ENCODE measurements at regions not wholly inside any gene's neighbourhood (a gene's known extent, or its start where the extent isn't known, plus 50 kb on each side); places are given as distances from the start of the nearest gene placed in this dataset.

DNA sequence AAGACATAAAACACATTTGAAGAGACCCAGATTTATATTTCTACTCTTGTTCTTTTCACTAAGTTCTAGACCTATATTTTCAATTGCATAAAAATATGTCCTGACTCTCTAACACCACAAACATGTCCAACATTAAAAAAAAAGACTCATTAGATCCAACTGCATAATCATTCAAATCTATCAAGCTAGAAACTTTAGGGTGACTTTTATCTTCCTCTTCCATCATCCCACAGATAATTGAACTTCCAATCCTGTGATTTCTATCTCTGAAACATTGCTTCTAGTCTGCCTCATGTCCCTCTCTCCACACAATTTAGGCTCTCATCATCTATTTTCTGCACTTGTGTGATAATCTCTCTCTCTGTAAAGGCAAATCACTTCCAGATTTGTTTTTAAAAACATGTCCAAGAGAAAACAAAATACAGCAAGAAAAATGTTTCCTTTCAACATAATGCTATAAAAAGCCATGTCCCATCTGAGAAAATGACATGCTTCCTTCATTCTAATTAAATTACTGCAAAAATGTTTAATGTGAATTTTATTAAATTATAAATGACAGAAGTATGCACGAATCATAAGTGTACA lies 615.9 kb downstream of the RNF144B start:
- H3K4me3 Mint-ChIP-seq = no peak overlapping the region
- no peak overlapping the region for H3K27ac Mint-ChIP-seq
- H3K36me3 Mint-ChIP-seq = no peaks in the 10 kb centered on the region
- no peak for DNase-seq
- Histone ChIP-seq H3K9me3 (ENCODE audit: control insufficient read depth in 2 of 2, low read length in 2 of 2) (no peaks in the 10 kb centered on the region), H3K36me3 (ENCODE audit: control insufficient read depth, insufficient read depth, low read length) (no peaks in the 10 kb centered on the region), H3K27me3 (ENCODE audit: control insufficient read depth, insufficient read depth, low read length) (no peaks in the 10 kb centered on the region), H3K27ac (ENCODE audit: insufficient read depth, low read length, poor library complexity, severe bottlenecking) (no peak overlapping the region), H3K4me1 (ENCODE audit: control insufficient read depth, insufficient read depth, low read length, poor library complexity, severe bottlenecking) (no peaks in the 10 kb centered on the region), H3K4me3 (ENCODE audit: low read depth, low read length) (no peak overlapping the region)
- no peaks in the 10 kb centered on the region for H3K4me1 Mint-ChIP-seq
- no peaks in the 10 kb centered on the region for H3K27me3 Mint-ChIP-seq
- ATAC-seq (ENCODE audit: low read depth in 2 of 2) = no peak
- peaks cover 0 to 7% (median 3%) of the 10 kb centered on the region in 7 donors for H3K9me3 Mint-ChIP-seq

DNA sequence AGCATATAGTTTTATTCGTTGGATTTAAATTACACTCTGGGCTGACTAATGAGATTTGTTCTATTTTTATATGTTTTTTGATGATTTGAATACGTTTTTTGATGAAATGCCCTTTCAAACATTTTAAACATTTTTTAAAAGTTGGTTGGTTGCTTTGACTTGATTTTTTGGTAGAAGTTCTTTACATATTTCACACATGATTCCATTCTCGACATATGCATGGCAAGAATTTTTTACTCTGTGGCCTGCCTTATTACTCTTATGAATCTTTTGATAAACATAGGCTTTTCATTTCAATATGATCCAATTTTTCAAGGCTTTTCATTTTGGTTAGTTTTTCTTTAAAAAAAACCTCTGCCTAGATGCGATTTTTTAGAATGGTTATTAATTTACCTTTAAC lies 617.0 kb downstream of the RNF144B start:
- Histone ChIP-seq H3K27ac (ENCODE audit: insufficient read depth, low read length, poor library complexity, severe bottlenecking) (no peak overlapping the region), H3K4me1 (ENCODE audit: control insufficient read depth, insufficient read depth, low read length, poor library complexity, severe bottlenecking) (no peaks in the 10 kb centered on the region), H3K36me3 (ENCODE audit: control insufficient read depth, insufficient read depth, low read length) (no peaks in the 10 kb centered on the region), H3K9me3 (ENCODE audit: control insufficient read depth in 2 of 2, low read length in 2 of 2) (no peaks in the 10 kb centered on the region), H3K27me3 (ENCODE audit: control insufficient read depth, insufficient read depth, low read length) (no peaks in the 10 kb centered on the region), H3K4me3 (ENCODE audit: low read depth, low read length) (no peak overlapping the region)
- Mint-ChIP-seq H3K27me3 (no peaks in the 10 kb centered on the region), H3K4me1 (no peaks in the 10 kb centered on the region), H3K27ac (no peak overlapping the region), H3K9me3 (peaks cover 0 to 9% (median 1%) of the 10 kb centered on the region in 7 donors), H3K36me3 (no peaks in the 10 kb centered on the region), H3K4me3 (no peak overlapping the region)
- no peak for ATAC-seq (ENCODE audit: low read depth in 2 of 2)
- DNase-seq = no peak

DNA sequence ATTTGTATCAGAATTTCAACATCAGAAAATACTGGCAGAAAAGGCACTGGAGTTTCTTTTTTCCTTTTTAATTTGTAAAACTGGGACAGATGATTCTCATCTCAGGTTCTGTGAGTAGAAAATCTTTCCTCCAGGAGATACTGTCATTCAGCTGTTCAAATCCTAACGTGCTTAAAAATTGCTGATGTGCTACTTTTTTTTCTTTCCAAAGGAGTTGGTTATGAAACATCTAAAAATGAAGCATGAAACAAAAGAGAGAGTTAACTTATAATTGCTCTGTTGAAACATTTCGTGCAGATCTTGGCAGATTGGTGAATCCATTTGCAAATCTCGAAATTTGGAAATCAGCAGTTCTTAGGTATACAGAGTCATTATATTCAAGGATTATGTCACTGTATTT lies 622.6 kb downstream of the RNF144B start:
- H3K9me3 Mint-ChIP-seq = peaks cover 0 to 10% (median 2%) of the 10 kb centered on the region in 7 donors
- no peaks in the 10 kb centered on the region for H3K36me3 Mint-ChIP-seq
- H3K4me1 Mint-ChIP-seq = no peaks in the 10 kb centered on the region
- Histone ChIP-seq H3K4me3 (ENCODE audit: low read depth, low read length) (no peak overlapping the region), H3K36me3 (ENCODE audit: control insufficient read depth, insufficient read depth, low read length) (no peaks in the 10 kb centered on the region), H3K4me1 (ENCODE audit: control insufficient read depth, insufficient read depth, low read length, poor library complexity, severe bottlenecking) (no peaks in the 10 kb centered on the region), H3K9me3 (ENCODE audit: control insufficient read depth in 2 of 2, low read length in 2 of 2) (no peaks in the 10 kb centered on the region), H3K27me3 (ENCODE audit: control insufficient read depth, insufficient read depth, low read length) (no peaks in the 10 kb centered on the region), H3K27ac (ENCODE audit: insufficient read depth, low read length, poor library complexity, severe bottlenecking) (no peak overlapping the region)
- no peak for ATAC-seq (ENCODE audit: low read depth in 2 of 2)
- H3K27ac Mint-ChIP-seq = no peak overlapping the region
- no peaks in the 10 kb centered on the region for H3K27me3 Mint-ChIP-seq
- no peak overlapping the region for H3K4me3 Mint-ChIP-seq
- DNase-seq = no peak

DNA sequence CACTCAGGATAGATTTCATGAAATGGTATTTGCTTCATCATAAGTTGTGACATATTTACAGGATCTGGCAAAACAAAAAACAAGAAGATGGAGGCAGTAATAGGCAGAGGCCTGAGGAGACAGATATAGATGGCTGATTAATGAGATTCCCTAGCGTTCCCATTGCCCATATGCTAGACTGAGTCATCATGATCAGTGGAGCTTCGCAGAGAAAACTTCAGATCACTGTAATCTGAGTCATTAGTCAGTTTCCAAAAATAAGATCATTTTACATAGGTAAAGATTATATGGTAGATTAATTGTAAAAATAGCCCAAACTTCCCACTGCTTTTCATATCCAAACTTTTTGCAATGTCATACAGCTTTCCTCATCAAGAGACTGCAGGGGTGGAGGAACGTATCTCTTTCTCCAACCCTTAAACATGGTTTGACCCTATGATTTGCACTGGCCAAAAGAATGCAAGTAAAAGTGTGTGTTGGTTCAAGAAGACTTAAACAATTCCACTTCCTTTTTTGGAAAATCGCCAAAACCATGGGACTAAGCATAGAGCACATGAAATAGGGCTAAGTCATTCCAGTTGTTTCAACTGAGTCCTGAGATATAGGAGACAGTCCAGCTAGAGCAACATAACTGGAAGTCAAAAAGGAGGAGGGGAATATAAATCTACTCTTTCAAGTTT lies 626.0 kb downstream of the RNF144B start:
- no peak overlapping the region for H3K4me3 Mint-ChIP-seq
- no peaks in the 10 kb centered on the region for H3K4me1 ChIP-seq (ENCODE audit: control insufficient read depth, insufficient read depth, low read length, poor library complexity, severe bottlenecking)
- H3K4me3 ChIP-seq (ENCODE audit: low read depth, low read length) = no peak overlapping the region
- H3K36me3 Mint-ChIP-seq = no peaks in the 10 kb centered on the region
- peaks cover 0 to 8% (median 3%) of the 10 kb centered on the region in 7 donors for H3K9me3 Mint-ChIP-seq
- H3K27me3 Mint-ChIP-seq = no peaks in the 10 kb centered on the region
- H3K9me3 ChIP-seq (ENCODE audit: control insufficient read depth in 2 of 2, low read length in 2 of 2) = no peaks in the 10 kb centered on the region
- no peaks in the 10 kb centered on the region for H3K27me3 ChIP-seq (ENCODE audit: control insufficient read depth, insufficient read depth, low read length)
- H3K4me1 Mint-ChIP-seq = no peaks in the 10 kb centered on the region
- no peak overlapping the region for H3K27ac ChIP-seq (ENCODE audit: insufficient read depth, low read length, poor library complexity, severe bottlenecking)
- ATAC-seq (ENCODE audit: low read depth in 2 of 2) (no peak), DNase-seq (no peak)
- no peaks in the 10 kb centered on the region for H3K36me3 ChIP-seq (ENCODE audit: control insufficient read depth, insufficient read depth, low read length)
- no peak overlapping the region for H3K27ac Mint-ChIP-seq

DNA sequence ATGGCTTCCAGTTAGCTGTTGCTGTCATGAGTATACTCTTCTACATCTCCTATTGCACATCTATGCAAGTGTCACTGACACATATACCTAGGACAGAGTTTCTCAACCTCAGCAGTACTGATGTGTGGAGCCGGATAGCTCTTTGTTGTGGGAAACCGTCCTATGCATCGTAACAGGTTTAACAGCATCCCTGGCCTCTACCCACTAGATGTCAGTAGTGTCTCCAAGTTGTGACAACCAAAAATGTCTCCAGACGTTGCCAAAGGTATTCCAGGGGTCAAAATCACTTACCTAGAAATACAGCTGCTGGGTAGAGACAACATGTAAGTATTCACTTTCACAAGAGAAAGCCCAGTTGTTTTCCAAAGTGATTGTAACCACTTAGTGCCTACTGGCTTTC lies 637.6 kb downstream of the RNF144B start:
- Histone ChIP-seq H3K4me3 (ENCODE audit: low read depth, low read length) (no peak overlapping the region), H3K27me3 (ENCODE audit: control insufficient read depth, insufficient read depth, low read length) (no peaks in the 10 kb centered on the region), H3K36me3 (ENCODE audit: control insufficient read depth, insufficient read depth, low read length) (no peaks in the 10 kb centered on the region), H3K4me1 (ENCODE audit: control insufficient read depth, insufficient read depth, low read length, poor library complexity, severe bottlenecking) (no peaks in the 10 kb centered on the region), H3K27ac (ENCODE audit: insufficient read depth, low read length, poor library complexity, severe bottlenecking) (no peak overlapping the region), H3K9me3 (ENCODE audit: control insufficient read depth in 2 of 2, low read length in 2 of 2) (no peaks in the 10 kb centered on the region)
- Mint-ChIP-seq H3K4me1 (no peaks in the 10 kb centered on the region), H3K27me3 (no peaks in the 10 kb centered on the region), H3K4me3 (no peak overlapping the region), H3K27ac (no peak overlapping the region), H3K9me3 (peaks cover 0 to 16% (median 4%) of the 10 kb centered on the region in 7 donors), H3K36me3 (no peaks in the 10 kb centered on the region)
- ATAC-seq (ENCODE audit: low read depth in 2 of 2) = no peak
- DNase-seq = peak in 1 of 3 donors; percentile 0

DNA sequence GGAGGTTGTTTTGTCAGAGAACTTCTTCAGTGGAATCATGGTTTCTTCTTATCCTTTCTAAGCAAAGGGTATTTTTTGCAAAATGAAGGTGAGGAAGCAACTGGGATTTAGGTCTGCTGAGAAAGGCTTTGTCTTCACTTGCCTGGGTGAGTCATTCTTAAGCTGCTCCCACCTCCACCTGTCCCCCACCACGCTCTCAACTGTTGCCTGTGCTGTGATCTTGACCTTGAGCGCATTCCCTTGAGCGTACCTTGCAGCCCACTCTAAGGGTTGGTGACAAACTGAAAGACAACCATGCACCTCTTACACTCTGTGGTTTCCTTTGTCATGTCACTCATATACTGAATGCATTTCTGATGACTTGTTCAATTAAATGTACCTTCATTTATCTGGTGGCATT lies 641.1 kb downstream of the RNF144B start:
- Mint-ChIP-seq H3K4me3 (no peak overlapping the region), H3K9me3 (peaks cover 3 to 16% (median 6%) of the 10 kb centered on the region in 7 donors), H3K4me1 (no peaks in the 10 kb centered on the region), H3K27ac (no peak overlapping the region), H3K36me3 (no peaks in the 10 kb centered on the region), H3K27me3 (no peaks in the 10 kb centered on the region)
- H3K27me3 ChIP-seq (ENCODE audit: control insufficient read depth, insufficient read depth, low read length) = no peaks in the 10 kb centered on the region
- no peak overlapping the region for H3K27ac ChIP-seq (ENCODE audit: insufficient read depth, low read length, poor library complexity, severe bottlenecking)
- no peak overlapping the region for H3K4me3 ChIP-seq (ENCODE audit: low read depth, low read length)
- no peak for ATAC-seq (ENCODE audit: low read depth in 2 of 2)
- H3K36me3 ChIP-seq (ENCODE audit: control insufficient read depth, insufficient read depth, low read length) = no peaks in the 10 kb centered on the region
- DNase-seq = no peak
- H3K4me1 ChIP-seq (ENCODE audit: control insufficient read depth, insufficient read depth, low read length, poor library complexity, severe bottlenecking) = no peaks in the 10 kb centered on the region
- no peaks in the 10 kb centered on the region for H3K9me3 ChIP-seq (ENCODE audit: control insufficient read depth in 2 of 2, low read length in 2 of 2)

DNA sequence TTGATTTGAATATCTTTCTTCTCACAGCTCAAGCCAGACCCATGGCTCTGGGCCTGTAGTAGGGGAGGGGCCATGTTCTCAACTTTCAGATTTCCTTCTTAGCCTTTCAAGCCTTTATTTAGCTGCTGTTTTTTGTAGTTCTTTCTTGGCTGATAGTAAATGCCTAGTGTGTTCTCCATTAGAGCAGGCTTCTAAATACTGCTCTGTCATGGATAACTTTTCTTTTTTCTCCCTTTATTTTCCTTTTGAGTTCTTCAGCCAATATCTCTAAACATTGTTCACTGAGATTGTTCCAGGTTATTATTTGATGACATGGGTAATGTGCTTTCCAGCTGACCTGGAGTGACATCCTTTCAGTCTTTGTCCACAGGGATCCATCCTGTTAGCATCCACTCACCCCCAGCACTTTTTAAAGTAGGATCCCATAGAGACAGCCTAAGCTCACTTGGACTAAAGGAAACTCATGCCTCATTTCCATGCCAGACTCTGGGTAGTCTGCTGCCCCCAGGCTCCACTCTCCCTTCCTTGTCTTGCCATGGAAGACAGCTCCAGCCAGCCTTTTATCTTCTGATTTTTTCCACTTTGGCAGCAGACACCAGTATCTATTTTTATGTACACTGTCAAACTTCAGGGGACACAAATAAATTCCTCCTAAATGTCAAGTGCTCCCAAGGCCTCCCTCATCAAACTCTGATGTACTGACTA lies 645.6 kb downstream of the RNF144B start:
- Mint-ChIP-seq H3K27me3 (no peaks in the 10 kb centered on the region), H3K36me3 (no peaks in the 10 kb centered on the region), H3K27ac (no peak overlapping the region), H3K4me3 (no peak overlapping the region), H3K4me1 (no peaks in the 10 kb centered on the region), H3K9me3 (peaks cover 4 to 25% (median 7%) of the 10 kb centered on the region in 7 donors)
- DNase-seq = no peak
- ATAC-seq (ENCODE audit: low read depth in 2 of 2) = no peak
- H3K27me3 ChIP-seq (ENCODE audit: control insufficient read depth, insufficient read depth, low read length) = no peaks in the 10 kb centered on the region
- H3K36me3 ChIP-seq (ENCODE audit: control insufficient read depth, insufficient read depth, low read length) = no peaks in the 10 kb centered on the region
- no peaks in the 10 kb centered on the region for H3K4me1 ChIP-seq (ENCODE audit: control insufficient read depth, insufficient read depth, low read length, poor library complexity, severe bottlenecking)
- H3K9me3 ChIP-seq (ENCODE audit: control insufficient read depth in 2 of 2, low read length in 2 of 2) = no peaks in the 10 kb centered on the region
- H3K4me3 ChIP-seq (ENCODE audit: low read depth, low read length) = no peak overlapping the region
- H3K27ac ChIP-seq (ENCODE audit: insufficient read depth, low read length, poor library complexity, severe bottlenecking) = no peak overlapping the region

Measured in CD4-positive, CD25-positive, alpha-beta regulatory T cell (primary cell).